ENCODE measurements at regions not wholly inside any gene's neighbourhood (a gene's known extent, or its start where the extent isn't known, plus 50 kb on each side); places are given as distances from the start of the nearest gene placed in this dataset.

DNA sequence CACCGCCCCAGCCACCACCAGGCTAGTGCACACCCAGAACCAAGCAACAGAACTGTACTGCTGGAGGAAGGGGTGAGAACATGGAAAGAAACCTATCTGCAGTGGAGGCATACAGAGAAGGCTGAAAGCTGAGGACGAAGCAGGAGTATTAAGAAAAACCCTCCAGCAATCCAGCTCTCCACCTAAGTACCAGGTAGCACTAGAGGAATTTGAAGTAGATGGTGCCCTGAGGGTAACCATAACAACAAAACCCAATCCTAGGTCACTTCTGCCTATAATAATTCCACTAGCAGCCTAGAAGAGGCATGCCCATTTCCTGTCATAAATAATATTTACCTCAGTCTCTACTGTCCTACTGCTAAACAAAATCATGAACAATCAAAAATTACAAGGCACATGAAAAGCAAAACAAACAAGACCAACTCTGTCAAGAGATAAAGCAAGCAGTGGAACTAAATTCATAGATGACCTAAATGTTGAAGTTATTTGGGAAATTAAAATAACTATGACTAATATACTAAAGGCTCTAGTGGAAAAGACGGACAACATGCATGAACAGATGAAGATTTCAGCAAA lies 51.1 kb downstream of the HYCC1 start:
- TF ChIP-seq, protein P1, sequence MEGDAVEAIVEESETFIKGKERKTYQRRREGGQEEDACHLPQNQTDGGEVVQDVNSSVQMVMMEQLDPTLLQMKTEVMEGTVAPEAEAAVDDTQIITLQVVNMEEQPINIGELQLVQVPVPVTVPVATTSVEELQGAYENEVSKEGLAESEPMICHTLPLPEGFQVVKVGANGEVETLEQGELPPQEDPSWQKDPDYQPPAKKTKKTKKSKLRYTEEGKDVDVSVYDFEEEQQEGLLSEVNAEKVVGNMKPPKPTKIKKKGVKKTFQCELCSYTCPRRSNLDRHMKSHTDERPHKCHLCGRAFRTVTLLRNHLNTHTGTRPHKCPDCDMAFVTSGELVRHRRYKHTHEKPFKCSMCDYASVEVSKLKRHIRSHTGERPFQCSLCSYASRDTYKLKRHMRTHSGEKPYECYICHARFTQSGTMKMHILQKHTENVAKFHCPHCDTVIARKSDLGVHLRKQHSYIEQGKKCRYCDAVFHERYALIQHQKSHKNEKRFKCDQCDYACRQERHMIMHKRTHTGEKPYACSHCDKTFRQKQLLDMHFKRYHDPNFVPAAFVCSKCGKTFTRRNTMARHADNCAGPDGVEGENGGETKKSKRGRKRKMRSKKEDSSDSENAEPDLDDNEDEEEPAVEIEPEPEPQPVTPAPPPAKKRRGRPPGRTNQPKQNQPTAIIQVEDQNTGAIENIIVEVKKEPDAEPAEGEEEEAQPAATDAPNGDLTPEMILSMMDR (IDR thresholded peaks at IDR 0.05) = no peak
- ChIA-PET CTCF (interaction anchor here (1.8 kb wide), 1 partner anchor 10 kb away, joined by 5 read pairs; no protein-coding TSS in a partner anchor), POLR2A (no interaction called here)
- no peaks in the 10 kb centered on the region for H3K9me3 Mint-ChIP-seq
- ATAC-seq = no peak
- intact Hi-C loops (cut with micrococcal nuclease) = no loop called here
- peaks cover 7% of the 10 kb centered on the region for H3K36me3 Mint-ChIP-seq (ENCODE audit: low read depth)
- H3K27ac Mint-ChIP-seq = no peak overlapping the region
- DNase-seq = no peak
- H3K27me3 Mint-ChIP-seq = no peaks in the 10 kb centered on the region
- no peak overlapping the region for H3K4me3 Mint-ChIP-seq
- no peaks in the 10 kb centered on the region for H3K4me1 Mint-ChIP-seq (ENCODE audit: low read depth)

DNA sequence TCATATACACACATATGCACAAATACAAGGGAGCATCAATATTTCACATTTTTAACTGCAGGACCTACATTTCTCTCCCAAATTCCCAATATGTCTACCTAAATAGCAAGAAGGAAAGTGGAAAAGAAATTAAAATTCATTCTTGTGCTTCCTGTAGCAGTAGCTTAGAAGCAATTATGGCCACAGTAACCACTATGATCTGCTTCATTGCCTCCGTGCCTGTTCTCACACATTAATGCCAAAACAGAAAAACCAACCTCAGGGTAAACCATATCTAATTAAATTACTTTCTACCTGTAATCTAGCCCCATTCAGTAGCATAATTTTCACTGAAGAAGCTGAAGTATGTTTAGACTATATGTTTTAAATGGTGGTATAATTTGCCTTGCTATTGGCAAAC lies 55.2 kb downstream of the HYCC1 start:
- TF ChIP-seq, protein P1 (IDR thresholded peaks at IDR 0.05) = no peak
- DNase-seq (no peak), ATAC-seq (no peak)
- H3K27me3 Mint-ChIP-seq = no peaks in the 10 kb centered on the region
- CTCF ChIA-PET = interaction anchor here (0.9 to 3.5 kb wide), 3 partner anchors 9 to 98 kb away, joined by 4 to 12 read pairs (median 4); no protein-coding TSS in a partner anchor
- no peaks in the 10 kb centered on the region for H3K4me1 Mint-ChIP-seq (ENCODE audit: low read depth)
- POLR2A ChIA-PET = no interaction called here
- intact Hi-C loops (cut with micrococcal nuclease) = no loop called here
- H3K9me3 Mint-ChIP-seq = no peaks in the 10 kb centered on the region
- peaks cover 11% of the 10 kb centered on the region for H3K36me3 Mint-ChIP-seq (ENCODE audit: low read depth)
- no peak overlapping the region for H3K4me3 Mint-ChIP-seq
- H3K27ac Mint-ChIP-seq = no peak overlapping the region

DNA sequence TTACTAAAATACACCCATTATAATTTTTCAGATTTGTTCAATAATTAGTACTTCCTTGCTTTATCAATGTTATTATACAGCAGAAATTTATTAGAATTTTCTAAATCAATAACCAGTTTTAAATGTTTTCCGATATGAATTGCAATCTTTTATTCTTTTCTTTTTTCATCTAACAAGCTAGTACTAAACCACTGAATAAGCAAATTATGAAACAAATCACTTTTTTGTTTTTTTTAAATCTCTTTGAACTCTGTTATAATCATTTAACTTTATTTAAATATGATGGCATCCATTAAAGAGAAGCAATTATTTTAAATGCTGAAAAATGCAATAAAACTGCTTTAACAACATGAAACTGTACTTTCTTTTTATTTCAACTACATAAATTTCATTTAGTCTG lies 59.7 kb downstream of the HYCC1 start:
- H3K4me3 Mint-ChIP-seq = no peak overlapping the region
- H3K4me1 Mint-ChIP-seq (ENCODE audit: low read depth) = no peaks in the 10 kb centered on the region
- no peaks in the 10 kb centered on the region for H3K9me3 Mint-ChIP-seq
- peaks cover 4% of the 10 kb centered on the region for H3K36me3 Mint-ChIP-seq (ENCODE audit: low read depth)
- no peaks in the 10 kb centered on the region for H3K27me3 Mint-ChIP-seq
- no peak for DNase-seq
- no peak overlapping the region for H3K27ac Mint-ChIP-seq
- ChIA-PET POLR2A (no interaction called here), CTCF (no interaction called here)
- intact Hi-C loops (cut with micrococcal nuclease) = no loop called here
- ATAC-seq = no peak
- TF ChIP-seq, protein P1 (IDR thresholded peaks at IDR 0.05) = no peak

DNA sequence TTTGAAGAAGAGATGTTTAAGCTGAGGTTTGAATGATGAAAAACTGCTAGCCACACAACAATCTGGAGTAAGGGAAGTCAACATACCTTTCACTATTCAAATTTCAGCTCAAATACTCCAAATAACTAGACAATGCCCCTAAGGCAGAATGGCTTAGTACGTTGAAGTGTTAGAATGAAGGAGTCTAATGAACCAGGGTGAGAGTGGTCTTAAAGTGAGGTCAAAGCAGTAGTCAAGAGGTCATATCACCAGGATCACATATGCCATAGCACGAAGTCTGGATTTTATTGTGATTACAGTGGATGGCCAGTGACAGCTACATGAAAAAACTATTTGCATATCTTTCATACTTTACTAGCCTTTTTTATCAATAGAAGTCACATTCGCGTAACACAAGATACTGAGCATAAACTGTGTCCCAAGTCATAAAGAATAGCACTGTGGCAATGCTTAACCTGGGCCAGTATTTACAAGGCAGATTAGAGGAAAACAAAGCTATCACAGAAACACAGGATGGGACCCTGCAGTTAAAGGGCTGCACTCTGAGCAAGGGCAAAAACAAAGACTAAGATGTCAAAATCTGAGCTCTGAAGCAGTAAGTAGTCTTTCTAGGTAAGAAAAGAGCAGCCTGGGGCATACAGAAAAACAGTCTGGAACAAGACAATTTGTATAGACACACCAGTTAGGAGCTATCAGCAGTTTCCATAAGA lies 61.5 kb downstream of the HYCC1 start:
- ATAC-seq (no peak), DNase-seq (no peak)
- H3K27me3 Mint-ChIP-seq = no peaks in the 10 kb centered on the region
- TF ChIP-seq, protein P1 (IDR thresholded peaks at IDR 0.05) = no peak
- no peak overlapping the region for H3K27ac Mint-ChIP-seq
- no peaks in the 10 kb centered on the region for H3K9me3 Mint-ChIP-seq
- POLR2A ChIA-PET = interaction anchor here (1.2 kb wide), 1 partner anchor 230 kb away, joined by 3 read pairs; no protein-coding TSS in a partner anchor
- H3K4me1 Mint-ChIP-seq (ENCODE audit: low read depth) = no peaks in the 10 kb centered on the region
- H3K36me3 Mint-ChIP-seq (ENCODE audit: low read depth) = peaks cover 4% of the 10 kb centered on the region
- intact Hi-C loops (cut with micrococcal nuclease) = no loop called here
- no peak overlapping the region for H3K4me3 Mint-ChIP-seq
- CTCF ChIA-PET = interaction anchor here (0.7 kb wide), 1 partner anchor 103 kb away, joined by 3 read pairs; no protein-coding TSS in a partner anchor

DNA sequence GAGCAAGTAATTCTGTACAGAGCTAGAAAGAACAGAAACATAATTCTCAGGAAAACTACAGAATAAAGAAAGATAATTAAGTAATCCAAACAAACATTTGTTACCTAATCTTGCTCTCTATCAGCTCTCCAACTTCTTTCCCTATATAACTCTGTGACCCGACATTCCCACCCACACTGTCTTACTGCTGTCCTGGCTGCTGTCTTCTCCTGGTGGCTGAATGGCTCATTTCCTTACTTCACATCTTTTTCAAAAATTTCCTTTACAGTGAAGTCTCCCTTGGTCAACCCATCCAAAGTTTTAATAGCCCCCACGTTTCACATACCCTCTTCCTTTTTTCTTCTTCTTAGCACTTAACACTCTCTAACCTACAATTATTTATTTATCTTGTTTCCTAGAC lies 64.0 kb downstream of the HYCC1 start:
- H3K27me3 Mint-ChIP-seq = no peaks in the 10 kb centered on the region
- ChIA-PET POLR2A (no interaction called here), CTCF (interaction anchor here (0.8 to 1.8 kb wide), 2 partner anchors 104 to 106 kb away, joined by 3 to 7 read pairs; no protein-coding TSS in a partner anchor)
- H3K27ac Mint-ChIP-seq = no peak overlapping the region
- H3K36me3 Mint-ChIP-seq (ENCODE audit: low read depth) = no peaks in the 10 kb centered on the region
- ATAC-seq (no peak), DNase-seq (no peak)
- H3K4me3 Mint-ChIP-seq = no peak overlapping the region
- no peaks in the 10 kb centered on the region for H3K9me3 Mint-ChIP-seq
- intact Hi-C loops (cut with micrococcal nuclease) = no loop called here
- TF ChIP-seq, protein P1 (IDR thresholded peaks at IDR 0.05) = no peak
- H3K4me1 Mint-ChIP-seq (ENCODE audit: low read depth) = no peaks in the 10 kb centered on the region
